ENCODE measurements at regions not wholly inside any gene's neighbourhood (a gene's known extent, or its start where the extent isn't known, plus 50 kb on each side); places are given as distances from the start of the nearest gene placed in this dataset.

DNA sequence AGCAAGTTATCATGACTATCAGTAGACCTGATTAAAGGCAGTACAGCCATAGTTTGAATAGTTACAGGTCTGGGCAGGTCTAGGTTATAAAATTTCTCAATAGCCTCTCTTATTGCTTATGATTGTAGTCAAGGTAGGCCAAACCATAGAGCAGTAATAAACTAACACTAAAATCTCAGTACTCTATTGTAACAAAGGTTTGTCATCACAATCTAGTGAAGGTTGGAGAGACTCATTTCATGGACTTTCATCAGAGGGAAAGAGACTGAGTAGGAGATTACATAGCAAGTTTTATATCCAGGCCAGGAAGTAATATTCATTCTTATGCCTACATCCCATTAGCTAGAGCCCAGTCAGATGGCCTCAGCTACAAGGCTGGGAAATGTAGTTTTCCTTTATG is 141.0 kb downstream of the ASB9 start:
- TF ChIP-seq ZFP3 (CRISPR knock-in tag; IDR thresholded peaks at IDR 0.05) (no peak), TCF4 (CRISPR knock-in tag; IDR thresholded peaks at IDR 0.05; ENCODE audit: borderline replicate concordance) (no peak), SNAI2 (CRISPR knock-in tag; IDR thresholded peaks at IDR 0.05) (no peak), ZNF70 (CRISPR knock-in tag; IDR thresholded peaks at IDR 0.05) (no peak), TOX (CRISPR knock-in tag; IDR thresholded peaks at IDR 0.05; ENCODE audit: borderline replicate concordance) (no peak), ZFP30 (CRISPR knock-in tag; IDR thresholded peaks at IDR 0.05) (no peak), GLIS3 (CRISPR knock-in tag; IDR thresholded peaks at IDR 0.05) (no peak), OSR1 (CRISPR knock-in tag; IDR thresholded peaks at IDR 0.05) (no peak)
- TF ChIP-seq, protein P1, sequence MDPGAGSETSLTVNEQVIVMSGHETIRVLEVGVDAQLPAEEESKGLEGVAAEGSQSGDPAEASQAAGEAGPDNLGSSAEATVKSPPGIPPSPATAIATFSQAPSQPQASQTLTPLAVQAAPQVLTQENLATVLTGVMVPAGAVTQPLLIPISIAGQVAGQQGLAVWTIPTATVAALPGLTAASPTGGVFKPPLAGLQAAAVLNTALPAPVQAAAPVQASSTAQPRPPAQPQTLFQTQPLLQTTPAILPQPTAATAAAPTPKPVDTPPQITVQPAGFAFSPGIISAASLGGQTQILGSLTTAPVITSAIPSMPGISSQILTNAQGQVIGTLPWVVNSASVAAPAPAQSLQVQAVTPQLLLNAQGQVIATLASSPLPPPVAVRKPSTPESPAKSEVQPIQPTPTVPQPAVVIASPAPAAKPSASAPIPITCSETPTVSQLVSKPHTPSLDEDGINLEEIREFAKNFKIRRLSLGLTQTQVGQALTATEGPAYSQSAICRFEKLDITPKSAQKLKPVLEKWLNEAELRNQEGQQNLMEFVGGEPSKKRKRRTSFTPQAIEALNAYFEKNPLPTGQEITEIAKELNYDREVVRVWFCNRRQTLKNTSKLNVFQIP (CRISPR knock-in tag; IDR thresholded peaks at IDR 0.05; ENCODE audit: borderline replicate concordance, low read depth) = no peak
- TF ChIP-seq, protein P2, sequence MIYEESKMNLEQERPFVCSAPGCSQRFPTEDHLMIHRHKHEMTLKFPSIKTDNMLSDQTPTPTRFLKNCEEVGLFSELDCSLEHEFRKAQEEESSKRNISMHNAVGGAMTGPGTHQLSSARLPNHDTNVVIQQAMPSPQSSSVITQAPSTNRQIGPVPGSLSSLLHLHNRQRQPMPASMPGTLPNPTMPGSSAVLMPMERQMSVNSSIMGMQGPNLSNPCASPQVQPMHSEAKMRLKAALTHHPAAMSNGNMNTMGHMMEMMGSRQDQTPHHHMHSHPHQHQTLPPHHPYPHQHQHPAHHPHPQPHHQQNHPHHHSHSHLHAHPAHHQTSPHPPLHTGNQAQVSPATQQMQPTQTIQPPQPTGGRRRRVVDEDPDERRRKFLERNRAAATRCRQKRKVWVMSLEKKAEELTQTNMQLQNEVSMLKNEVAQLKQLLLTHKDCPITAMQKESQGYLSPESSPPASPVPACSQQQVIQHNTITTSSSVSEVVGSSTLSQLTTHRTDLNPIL (CRISPR knock-in tag; IDR thresholded peaks at IDR 0.05; ENCODE audit: low read depth) = no peak
- no peak for ATAC-seq

DNA sequence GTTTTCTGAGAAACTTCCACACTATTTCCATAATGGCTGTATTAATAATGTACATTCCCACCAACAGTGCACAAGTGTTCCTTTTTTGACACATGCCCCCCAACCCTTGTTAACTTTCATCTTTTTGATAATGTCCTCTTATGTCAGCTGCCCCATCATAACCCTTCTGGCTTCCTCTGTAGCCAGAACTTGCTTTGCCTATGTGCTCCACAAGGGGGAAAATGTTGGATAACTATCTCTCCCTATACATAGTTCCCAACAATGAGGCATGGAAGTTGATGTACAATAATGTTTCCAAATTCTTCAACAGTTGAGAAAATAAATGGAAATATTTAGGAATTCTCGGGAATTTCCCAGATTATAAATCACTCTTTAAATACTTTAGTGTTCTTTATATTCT is 142.9 kb downstream of the ASB9 start:
- no peak for ATAC-seq
- TF ChIP-seq, protein P1 (CRISPR knock-in tag; IDR thresholded peaks at IDR 0.05; ENCODE audit: borderline replicate concordance, low read depth) = no peak
- TF ChIP-seq, protein P2 (CRISPR knock-in tag; IDR thresholded peaks at IDR 0.05; ENCODE audit: low read depth) = no peak
- TF ChIP-seq, protein P3, sequence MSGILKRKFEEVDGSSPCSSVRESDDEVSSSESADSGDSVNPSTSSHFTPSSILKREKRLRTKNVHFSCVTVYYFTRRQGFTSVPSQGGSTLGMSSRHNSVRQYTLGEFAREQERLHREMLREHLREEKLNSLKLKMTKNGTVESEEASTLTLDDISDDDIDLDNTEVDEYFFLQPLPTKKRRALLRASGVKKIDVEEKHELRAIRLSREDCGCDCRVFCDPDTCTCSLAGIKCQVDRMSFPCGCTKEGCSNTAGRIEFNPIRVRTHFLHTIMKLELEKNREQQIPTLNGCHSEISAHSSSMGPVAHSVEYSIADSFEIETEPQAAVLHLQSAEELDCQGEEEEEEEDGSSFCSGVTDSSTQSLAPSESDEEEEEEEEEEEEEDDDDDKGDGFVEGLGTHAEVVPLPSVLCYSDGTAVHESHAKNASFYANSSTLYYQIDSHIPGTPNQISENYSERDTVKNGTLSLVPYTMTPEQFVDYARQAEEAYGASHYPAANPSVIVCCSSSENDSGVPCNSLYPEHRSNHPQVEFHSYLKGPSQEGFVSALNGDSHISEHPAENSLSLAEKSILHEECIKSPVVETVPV (CRISPR knock-in tag; IDR thresholded peaks at IDR 0.05) = no peak
- no peak for TF ChIP-seq RARB (CRISPR knock-in tag; IDR thresholded peaks at IDR 0.05)
- no peak for TF ChIP-seq TCF4 (CRISPR knock-in tag; IDR thresholded peaks at IDR 0.05; ENCODE audit: borderline replicate concordance)
- TF ChIP-seq ZNF565 (CRISPR knock-in tag; conservative IDR thresholded peaks at IDR 0.05; ENCODE audit: low read depth) = no peak
- no peak for TF ChIP-seq CSDC2 (CRISPR knock-in tag; IDR thresholded peaks at IDR 0.05)

DNA sequence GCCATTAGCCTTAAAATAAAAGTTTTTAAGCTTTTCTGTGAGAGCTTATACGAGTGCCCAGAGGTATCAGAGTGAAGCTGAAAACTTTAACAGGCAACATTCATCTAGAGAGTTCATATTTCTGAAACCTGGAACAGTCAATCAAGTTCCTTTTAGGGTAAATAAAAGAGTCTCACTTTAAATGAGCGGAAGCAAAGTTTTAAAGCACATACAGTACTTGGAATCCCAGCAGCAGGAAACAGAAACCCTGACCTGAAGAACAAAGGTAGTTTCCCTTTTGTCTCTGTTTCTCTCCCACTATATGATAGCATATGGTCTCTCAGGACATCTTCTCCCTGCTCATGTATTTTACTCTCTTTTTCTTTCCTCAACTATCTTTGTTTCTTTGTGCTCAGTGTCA is 153.0 kb downstream of the ASB9 start:
- no peak for ATAC-seq
- TF ChIP-seq CSDC2 (CRISPR knock-in tag; IDR thresholded peaks at IDR 0.05) = no peak
- TF ChIP-seq ZNF565 (CRISPR knock-in tag; conservative IDR thresholded peaks at IDR 0.05; ENCODE audit: low read depth) = no peak
- TF ChIP-seq TCF4 (CRISPR knock-in tag; IDR thresholded peaks at IDR 0.05; ENCODE audit: borderline replicate concordance) = no peak
- TF ChIP-seq, protein P1 (CRISPR knock-in tag; IDR thresholded peaks at IDR 0.05; ENCODE audit: borderline replicate concordance, low read depth) = no peak
- TF ChIP-seq OSR1 (CRISPR knock-in tag; IDR thresholded peaks at IDR 0.05) = no peak
- TF ChIP-seq ARNTL (CRISPR knock-in tag; IDR thresholded peaks at IDR 0.05; ENCODE audit: borderline replicate concordance, low read depth) = no peak
- TF ChIP-seq ZFP30 (CRISPR knock-in tag; IDR thresholded peaks at IDR 0.05) = no peak
- TF ChIP-seq, protein P4, sequence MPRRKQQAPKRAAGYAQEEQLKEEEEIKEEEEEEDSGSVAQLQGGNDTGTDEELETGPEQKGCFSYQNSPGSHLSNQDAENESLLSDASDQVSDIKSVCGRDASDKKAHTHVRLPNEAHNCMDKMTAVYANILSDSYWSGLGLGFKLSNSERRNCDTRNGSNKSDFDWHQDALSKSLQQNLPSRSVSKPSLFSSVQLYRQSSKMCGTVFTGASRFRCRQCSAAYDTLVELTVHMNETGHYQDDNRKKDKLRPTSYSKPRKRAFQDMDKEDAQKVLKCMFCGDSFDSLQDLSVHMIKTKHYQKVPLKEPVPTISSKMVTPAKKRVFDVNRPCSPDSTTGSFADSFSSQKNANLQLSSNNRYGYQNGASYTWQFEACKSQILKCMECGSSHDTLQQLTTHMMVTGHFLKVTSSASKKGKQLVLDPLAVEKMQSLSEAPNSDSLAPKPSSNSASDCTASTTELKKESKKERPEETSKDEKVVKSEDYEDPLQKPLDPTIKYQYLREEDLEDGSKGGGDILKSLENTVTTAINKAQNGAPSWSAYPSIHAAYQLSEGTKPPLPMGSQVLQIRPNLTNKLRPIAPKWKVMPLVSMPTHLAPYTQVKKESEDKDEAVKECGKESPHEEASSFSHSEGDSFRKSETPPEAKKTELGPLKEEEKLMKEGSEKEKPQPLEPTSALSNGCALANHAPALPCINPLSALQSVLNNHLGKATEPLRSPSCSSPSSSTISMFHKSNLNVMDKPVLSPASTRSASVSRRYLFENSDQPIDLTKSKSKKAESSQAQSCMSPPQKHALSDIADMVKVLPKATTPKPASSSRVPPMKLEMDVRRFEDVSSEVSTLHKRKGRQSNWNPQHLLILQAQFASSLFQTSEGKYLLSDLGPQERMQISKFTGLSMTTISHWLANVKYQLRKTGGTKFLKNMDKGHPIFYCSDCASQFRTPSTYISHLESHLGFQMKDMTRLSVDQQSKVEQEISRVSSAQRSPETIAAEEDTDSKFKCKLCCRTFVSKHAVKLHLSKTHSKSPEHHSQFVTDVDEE (CRISPR knock-in tag; IDR thresholded peaks at IDR 0.05) = no peak
- TF ChIP-seq, protein P2 (CRISPR knock-in tag; IDR thresholded peaks at IDR 0.05; ENCODE audit: low read depth) = no peak
- TF ChIP-seq ESRRG (CRISPR knock-in tag; IDR thresholded peaks at IDR 0.05) = no peak
- no peak for TF ChIP-seq BACH2 (CRISPR knock-in tag; IDR thresholded peaks at IDR 0.05; ENCODE audit: borderline replicate concordance)
- TF ChIP-seq ZNF8 (CRISPR knock-in tag; IDR thresholded peaks at IDR 0.05) = no peak
- no peak for TF ChIP-seq ISL1 (CRISPR knock-in tag; IDR thresholded peaks at IDR 0.05)
- TF ChIP-seq ZFP3 (CRISPR knock-in tag; IDR thresholded peaks at IDR 0.05) = no peak
- no peak for TF ChIP-seq ZC3H10 (CRISPR knock-in tag; IDR thresholded peaks at IDR 0.05)
- no peak for TF ChIP-seq SNAI2 (CRISPR knock-in tag; IDR thresholded peaks at IDR 0.05)

All from SK-N-SH treated with all-trans-retinoic acid at 6 μM for 48 hours (cell line).